K562 (cell line): ENCODE measurements at regions not wholly inside any gene's neighbourhood (a gene's known extent, or its start where the extent isn't known, plus 50 kb on each side); places are given as distances from the start of the nearest gene placed in this dataset.

ENCODE experiments used
- ARID1B ChIP-seq: fragments of 450-650 bp; IDR thresholded peaks from 2 replicates; pipeline ENCODE4 v1.6.1; 2016; ENCODE audit warnings: antibody characterized with exemption, mild to moderate bottlenecking, inconsistent platforms
- BCL6 ChIP-seq: fragments of 250-450 bp; sonication (Bioruptor Pico); IDR thresholded peaks from 2 replicates; pipeline ENCODE4 v1.4.0; 2020
- CHAMP1 ChIP-seq: fragments of 450-650 bp; IDR thresholded peaks from 2 replicates; pipeline ENCODE4 v1.6.1; 2016; ENCODE audit warnings: mild to moderate bottlenecking
- DDX20 ChIP-seq: fragments of 450-650 bp; IDR thresholded peaks from 2 replicates; pipeline ENCODE4 v1.6.1; 2016; ENCODE audit warnings: missing genetic modification characterization, low read depth, mild to moderate bottlenecking, missing compliant biosample characterization, moderate library complexity
- EP300 ChIP-seq: IDR thresholded peaks from 2 replicates; pipeline ENCODE4 v1.6.1; 2012; ENCODE audit warnings: low read length, improper control_type of control experiment
- ESRRA ChIP-seq: fragments of 450-650 bp; IDR thresholded peaks from 2 replicates; pipeline ENCODE4 v1.6.1; 2014; ENCODE audit warnings: low read depth, mild to moderate bottlenecking, moderate library complexity, borderline replicate concordance
- EZH2 ChIP-seq: IDR thresholded peaks from 2 replicates; pipeline ENCODE4 v1.6.1; 2012; ENCODE audit warnings: low read depth, mild to moderate bottlenecking, inconsistent platforms, low read length, borderline replicate concordance
- FOXJ2 ChIP-seq: fragments of 200-800 bp; sonication (Bioruptor generic); IDR thresholded peaks from 2 replicates; pipeline ENCODE4 v1.6.1; 2016; ENCODE audit warnings: missing genetic modification characterization, missing compliant biosample characterization
- GATA2 ChIP-seq: sonication (generic); formaldehyde crosslinking; IDR thresholded peaks from 2 replicates; pipeline ENCODE4 v1.4.0; 2020; ENCODE audit warnings: mild to moderate bottlenecking, missing genetic modification reagents
- GATAD2A ChIP-seq: fragments of 450-650 bp; IDR thresholded peaks from 2 replicates; pipeline ENCODE4 v1.6.1; 2017
- GATAD2B ChIP-seq: fragments of 450-650 bp; IDR thresholded peaks from 2 replicates; pipeline ENCODE4 v1.6.1; 2017; ENCODE audit warnings: mild to moderate bottlenecking, borderline replicate concordance
- GTF2F1 ChIP-seq: IDR thresholded peaks from 2 replicates; pipeline ENCODE4 v1.6.1; 2011; ENCODE audit warnings: low read depth, low read length, improper control_type of control experiment
- HDAC1 ChIP-seq, 2 experiments: fragments of 450-650 bp; IDR thresholded peaks; 2 replicates each; pipeline ENCODE4 v1.6.1; 2016 to 2017; ENCODE audit warnings: inconsistent platforms in 1 of 2, mild to moderate bottlenecking in 1 of 2, moderate library complexity in 1 of 2
- NCOA1 ChIP-seq: fragments of 450-650 bp; IDR thresholded peaks from 2 replicates; pipeline ENCODE4 v1.6.1; 2016; ENCODE audit warnings: low read depth
- NCOA2 ChIP-seq, 2 experiments: fragments of 450-650 bp; IDR thresholded peaks; 2 replicates each; pipeline ENCODE4 v1.6.1; 2018; ENCODE audit warnings: mild to moderate bottlenecking in 2 of 2, moderate library complexity in 1 of 2; ENCODE audit not compliant: partially characterized antibody in 2 of 2
- NFATC3 ChIP-seq: fragments of 450-650 bp; IDR thresholded peaks from 2 replicates; pipeline ENCODE4 v1.6.1; 2017; ENCODE audit warnings: mild to moderate bottlenecking
- TAF1 ChIP-seq: IDR thresholded peaks from 2 replicates; pipeline ENCODE4 v1.6.1; 2011; ENCODE audit warnings: mild to moderate bottlenecking, low read length, moderate library complexity; ENCODE audit not compliant: insufficient read depth, control insufficient read depth, severe bottlenecking; ENCODE audit errors: extremely low read depth
- TAL1 ChIP-seq: fragments of 450-650 bp; IDR thresholded peaks from 2 replicates; pipeline ENCODE4 v1.6.1; 2016; ENCODE audit warnings: mild to moderate bottlenecking
- TBL1XR1 ChIP-seq, 2 experiments: IDR thresholded peaks; 2 replicates each; pipeline ENCODE4 v1.6.1; 2012; ENCODE audit warnings: improper control_type of control experiment in 2 of 2, low read length in 2 of 2, mild to moderate bottlenecking in 1 of 2
- TCF3 ChIP-seq: sonication (generic); formaldehyde crosslinking; IDR thresholded peaks from 2 replicates; pipeline ENCODE4 v1.4.0; 2020; ENCODE audit warnings: mild to moderate bottlenecking, missing genetic modification reagents
- TEAD4 ChIP-seq, 2 experiments: sonication (generic) in 1 of 2; formaldehyde crosslinking in 1 of 2; IDR thresholded peaks; 2 replicates each; pipeline versions ENCODE4 v1.6.1 to v1.8.0; 2012 to 2022; ENCODE audit warnings: borderline replicate concordance in 1 of 2, inconsistent platforms in 1 of 2, low read length in 1 of 2, mild to moderate bottlenecking in 1 of 2, missing genetic modification reagents in 1 of 2
- THRB ChIP-seq: fragments of 450-650 bp; formaldehyde crosslinking; conservative IDR thresholded peaks from 2 replicates; pipeline ENCODE4 v1.4.0; 2022; ENCODE audit warnings: mild to moderate bottlenecking, missing genetic modification characterization
- TRIM24 ChIP-seq, 2 experiments: fragments of 450-650 bp; IDR thresholded peaks; 2 replicates each; pipeline ENCODE4 v1.6.1; 2016
- USF1 ChIP-seq: sonication (generic); formaldehyde crosslinking; IDR thresholded peaks from 2 replicates; pipeline ENCODE4 v1.9.0; 2022; ENCODE audit warnings: mild to moderate bottlenecking, missing genetic modification reagents
- ZKSCAN1 ChIP-seq: fragments of 150-350 bp; IDR thresholded peaks from 2 replicates; pipeline ENCODE4 v1.6.1; 2016; ENCODE audit warnings: low read depth, low read length
- ZNF263 ChIP-seq: sonication (generic); formaldehyde crosslinking; IDR thresholded peaks from 2 replicates; pipeline ENCODE4 v1.8.0; 2022; ENCODE audit warnings: mild to moderate bottlenecking, missing genetic modification reagents, borderline replicate concordance
- ZNF766 ChIP-seq: fragments of 200-800 bp; sonication (Bioruptor generic); conservative IDR thresholded peaks from 2 replicates; pipeline ENCODE4 v1.6.1; 2016; ENCODE audit warnings: missing genetic modification characterization, missing compliant biosample characterization

DNA sequence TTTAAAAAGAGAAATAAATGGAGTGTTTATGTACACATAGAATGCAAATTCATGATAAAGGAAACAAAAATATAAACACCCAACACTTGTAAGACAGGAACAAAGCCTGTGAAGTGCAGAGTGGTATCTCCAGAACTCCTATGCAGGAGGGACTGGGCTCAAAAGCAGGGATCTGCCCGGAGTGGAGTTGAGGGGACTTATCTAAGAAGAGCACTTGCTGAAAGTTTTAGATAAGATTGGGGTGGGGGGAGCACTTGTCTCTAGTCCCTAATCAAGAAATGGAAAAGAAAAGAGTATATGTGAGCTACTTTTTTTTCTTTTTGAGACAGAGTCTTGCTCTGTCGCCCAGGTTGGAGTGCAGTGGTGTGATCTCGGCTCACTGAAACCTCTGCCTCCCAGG, 840.4 kb downstream of the MAT2B start (continued):
- TF ChIP-seq CHAMP1, result peak; percentile 72; the same call in 1 of the 2 replicates
- peak; percentile 89 for TF ChIP-seq TCF3 (CRISPR knock-in tag)
- peak in 1 of 2 experiments; percentile 75 for TF ChIP-seq NCOA2 (IDR thresholded peaks at IDR 0.05; ENCODE audit: partially characterized antibody in 2 of 2)
- TF ChIP-seq ZNF263 (CRISPR knock-in tag), result peak; percentile 21; the same call in 1 of the 2 replicates
- TF ChIP-seq GATA2, result peak; percentile 63
- TF ChIP-seq THRB (CRISPR knock-in tag), result no peak
- TF ChIP-seq TAF1, result no peak
- peak; percentile 83 for TF ChIP-seq TAL1
- TF ChIP-seq BCL6 (CRISPR knock-in tag), result no peak
- peak; percentile 36; the same call in 1 of the 2 replicates for TF ChIP-seq NFATC3
- peak; percentile 95 for TF ChIP-seq ARID1B
- TF ChIP-seq FOXJ2 (tag), result 0 out of 2 replicates have a peak, but pooled peaks have one; percentile 24
- TF ChIP-seq GTF2F1, result no peak
- peak; percentile 58; the same call in 1 of the 2 replicates for TF ChIP-seq ZNF766 (CRISPR knock-in tag)
- TF ChIP-seq ZKSCAN1, result no peak
- TF ChIP-seq TRIM24 (IDR thresholded peaks at IDR 0.05), result peak; percentile 35 to 69; a peak in 1 of 4 replicates
- TF ChIP-seq TBL1XR1 (IDR thresholded peaks at IDR 0.05; ENCODE audit: low read length in 2 of 2), result peak in 1 of 2 experiments; percentile 84; a peak in 2 of 4 replicates
- TF ChIP-seq NCOA1, result peak; percentile 34; the same call in 1 of the 2 replicates
- no peak for TF ChIP-seq USF1
- no peak for TF ChIP-seq DDX20 (tag)
- peak; percentile 73; the same call in 1 of the 2 replicates for TF ChIP-seq GATAD2A
- TF ChIP-seq EZH2, result no peak
- TF ChIP-seq HDAC1 (IDR thresholded peaks at IDR 0.05), result 0 out of 4 replicates have a peak, but pooled peaks of 1 of the 2 experiments have one; percentile 15
- TF ChIP-seq EP300, result peak; percentile 88
- TF ChIP-seq TEAD4 (IDR thresholded peaks at IDR 0.05; ENCODE audit: low read length), result peak; percentile 83
- no peak for TF ChIP-seq TEAD4 (CRISPR knock-in tag; IDR thresholded peaks at IDR 0.05; ENCODE audit: borderline replicate concordance)
- TF ChIP-seq ESRRA, result no peak
- peak; percentile 73; the same call in 1 of the 2 replicates for TF ChIP-seq GATAD2B
